Ishikawa (cell line): ENCODE measurements at regions not wholly inside any gene's neighbourhood (a gene's known extent, or its start where the extent isn't known, plus 50 kb on each side); places are given as distances from the start of the nearest gene placed in this dataset.

Experiments used
- CEBPB ChIP-seq: IDR thresholded peaks from 2 replicates; pipeline ENCODE4 v1.6.1; 2012
- CREB1 ChIP-seq: IDR thresholded peaks from 2 replicates; pipeline ENCODE4 v1.6.1; 2012; ENCODE audit warnings: low read depth
- EGR1 ChIP-seq: IDR thresholded peaks from 2 replicates; pipeline ENCODE4 v1.6.1; 2012
- EP300 ChIP-seq: IDR thresholded peaks from 2 replicates; pipeline ENCODE4 v1.6.1; 2012; ENCODE audit warnings: borderline replicate concordance
- FOXM1 ChIP-seq: IDR thresholded peaks from 2 replicates; pipeline ENCODE4 v1.6.1; 2012; ENCODE audit warnings: low read depth, borderline replicate concordance
- MAX ChIP-seq: IDR thresholded peaks from 2 replicates; pipeline ENCODE4 v1.6.1; 2012
- NFIC ChIP-seq: IDR thresholded peaks from 2 replicates; pipeline ENCODE4 v1.6.1; 2012
- RAD21 ChIP-seq: IDR thresholded peaks from 2 replicates; pipeline ENCODE4 v1.6.1; 2012; ENCODE audit warnings: low read depth
- REST ChIP-seq: IDR thresholded peaks from 2 replicates; pipeline ENCODE4 v1.6.1; 2012; ENCODE audit warnings: low read depth, mild to moderate bottlenecking
- TAF1 ChIP-seq: IDR thresholded peaks from 2 replicates; pipeline ENCODE4 v1.6.1; 2012; ENCODE audit warnings: low read depth, mild to moderate bottlenecking
- TCF12 ChIP-seq: IDR thresholded peaks from 2 replicates; pipeline ENCODE4 v1.6.1; 2012; ENCODE audit warnings: low read depth
- TEAD4 ChIP-seq: IDR thresholded peaks from 2 replicates; pipeline ENCODE4 v1.6.1; 2012
- USF1 ChIP-seq: IDR thresholded peaks from 2 replicates; pipeline ENCODE4 v1.6.1; 2012
- YY1 ChIP-seq: IDR thresholded peaks from 2 replicates; pipeline ENCODE4 v1.6.1; 2012; ENCODE audit warnings: low read depth
- ZBTB7A ChIP-seq: IDR thresholded peaks from 2 replicates; pipeline ENCODE4 v1.6.1; 2012; ENCODE audit warnings: low read depth

- TF ChIP-seq TEAD4 (no peak), EGR1 (no peak), FOXM1 (no peak), RAD21 (no peak), EP300 (no peak)
Measured at GRCh38 chr20:21867811-21868210, 162.3 kb downstream of the PAX1 start.

- TF ChIP-seq REST (no peak), FOXM1 (no peak), TEAD4 (no peak)
Measured at GRCh38 chr20:21867353-21867752, 161.9 kb downstream of the PAX1 start.

GRCh38 chr20:21862956-21863355, 157.5 kb downstream of the PAX1 start:
- TF ChIP-seq CREB1 (no peak), RAD21 (no peak), NFIC (no peak), EGR1 (no peak), TCF12 (no peak), EP300 (no peak), ZBTB7A (no peak), FOXM1 (no peak), CEBPB (no peak), USF1 (no peak), TAF1 (no peak), REST (no peak), MAX (no peak), TEAD4 (no peak), YY1 (no peak)

- no peak for TF ChIP-seq EP300
- no peak for TF ChIP-seq USF1
Measured at GRCh38 chr20:21862259-21862946, 156.9 kb downstream of the PAX1 start.

GRCh38 chr20:21840991-21841390, 135.5 kb downstream of the PAX1 start:
- TF ChIP-seq TEAD4 (no peak), TCF12 (no peak), ZBTB7A (no peak), TAF1 (no peak), MAX (no peak), NFIC (no peak), CREB1 (no peak)

- TF ChIP-seq USF1 (no peak), YY1 (no peak), ZBTB7A (no peak)
Measured at GRCh38 chr20:21839982-21840381, 134.5 kb downstream of the PAX1 start.

GRCh38 chr20:21836346-21836745, 130.9 kb downstream of the PAX1 start:
- TF ChIP-seq ZBTB7A = no peak
- TF ChIP-seq EGR1 = no peak
- no peak for TF ChIP-seq CEBPB
- TF ChIP-seq FOXM1 = no peak
- TF ChIP-seq RAD21 = no peak
- TF ChIP-seq TCF12 = no peak
- TF ChIP-seq TAF1 = no peak
- no peak for TF ChIP-seq YY1
- no peak for TF ChIP-seq MAX
- TF ChIP-seq NFIC = no peak
- TF ChIP-seq EP300 = no peak
- no peak for TF ChIP-seq USF1
- no peak for TF ChIP-seq TEAD4
- no peak for TF ChIP-seq CREB1
- TF ChIP-seq REST = no peak
